ENCODE measurements at regions not wholly inside any gene's neighbourhood (a gene's known extent, or its start where the extent isn't known, plus 50 kb on each side); places are given as distances from the start of the nearest gene placed in this dataset.

- peak; percentile 52 for DNase-seq
- no peaks in the 10 kb centered on the region for H3K36me3 ChIP-seq (ENCODE audit: control insufficient read depth, insufficient read depth, low read length)
These were observed 424.8 kb upstream of the TGFBR2 start for GRCh38 chr3:30181581-30181980.

GRCh38 chr3:30183421-30183820 lies 423.0 kb upstream of the TGFBR2 start:
- Histone ChIP-seq H3K4me1 (ENCODE audit: control insufficient read depth, insufficient read depth, low read length) (no peaks in the 10 kb centered on the region), H3K27ac (ENCODE audit: low read length) (no peak overlapping the region), H3K36me3 (ENCODE audit: control insufficient read depth, insufficient read depth, low read length) (no peaks in the 10 kb centered on the region), H3K9me3 (replicated peaks; ENCODE audit: control insufficient read depth, low read depth, low read length) (no peaks in the 10 kb centered on the region), H3K4me3 (ENCODE audit: low read length) (no peak overlapping the region), H3K27me3 (ENCODE audit: control insufficient read depth, insufficient read depth, low read length) (no peaks in the 10 kb centered on the region)
- DNase-seq = no peak
- WGBS (ENCODE audit: insufficient coverage) = no CpG with 5 or more reads among the region's 2 CpGs

More at GRCh38 chr3:30181581-30181980, 424.8 kb upstream of the TGFBR2 start:
- no peak overlapping the region for H3K4me3 ChIP-seq (ENCODE audit: low read length)
- no peak overlapping the region for H3K27ac ChIP-seq (ENCODE audit: low read length)
- H3K27me3 ChIP-seq (ENCODE audit: control insufficient read depth, insufficient read depth, low read length) = no peaks in the 10 kb centered on the region
- H3K9me3 ChIP-seq (replicated peaks; ENCODE audit: control insufficient read depth, low read depth, low read length) = no peaks in the 10 kb centered on the region
- H3K4me1 ChIP-seq (ENCODE audit: control insufficient read depth, insufficient read depth, low read length) = no peaks in the 10 kb centered on the region

GRCh38 chr3:30184091-30184810 lies 422.1 kb upstream of the TGFBR2 start:
- no CpG with 5 or more reads among the region's 1 CpG for WGBS (ENCODE audit: insufficient coverage)
- H3K4me3 ChIP-seq (ENCODE audit: low read length) = no peak overlapping the region
- no peak overlapping the region for H3K27ac ChIP-seq (ENCODE audit: low read length)
- no peaks in the 10 kb centered on the region for H3K36me3 ChIP-seq (ENCODE audit: control insufficient read depth, insufficient read depth, low read length)
- DNase-seq = no peak
- H3K9me3 ChIP-seq (replicated peaks; ENCODE audit: control insufficient read depth, low read depth, low read length) = no peaks in the 10 kb centered on the region
- no peaks in the 10 kb centered on the region for H3K27me3 ChIP-seq (ENCODE audit: control insufficient read depth, insufficient read depth, low read length)
- peaks cover 3% of the 10 kb centered on the region for H3K4me1 ChIP-seq (ENCODE audit: control insufficient read depth, insufficient read depth, low read length)

- Histone ChIP-seq H3K4me1 (ENCODE audit: control insufficient read depth, insufficient read depth, low read length) (peaks cover 3% of the 10 kb centered on the region), H3K27me3 (ENCODE audit: control insufficient read depth, insufficient read depth, low read length) (no peaks in the 10 kb centered on the region), H3K9me3 (replicated peaks; ENCODE audit: control insufficient read depth, low read depth, low read length) (no peaks in the 10 kb centered on the region), H3K36me3 (ENCODE audit: control insufficient read depth, insufficient read depth, low read length) (no peaks in the 10 kb centered on the region), H3K4me3 (ENCODE audit: low read length) (no peak overlapping the region), H3K27ac (ENCODE audit: low read length) (no peak overlapping the region)
- DNase-seq = no peak
These were observed 420.5 kb upstream of the TGFBR2 start for GRCh38 chr3:30185872-30186271.

- no peaks in the 10 kb centered on the region for H3K36me3 ChIP-seq (ENCODE audit: control insufficient read depth, insufficient read depth, low read length)
- H3K9me3 ChIP-seq (replicated peaks; ENCODE audit: control insufficient read depth, low read depth, low read length) = no peaks in the 10 kb centered on the region
- H3K4me1 ChIP-seq (ENCODE audit: control insufficient read depth, insufficient read depth, low read length) = peaks cover 3% of the 10 kb centered on the region
- H3K27me3 ChIP-seq (ENCODE audit: control insufficient read depth, insufficient read depth, low read length) = no peaks in the 10 kb centered on the region
- WGBS (ENCODE audit: insufficient coverage) = 100% methylated on average over 2 of the region's 3 CpGs
- H3K27ac ChIP-seq (ENCODE audit: low read length) = no peak overlapping the region
- no peak overlapping the region for H3K4me3 ChIP-seq (ENCODE audit: low read length)
- DNase-seq = no peak
These were observed 419.6 kb upstream of the TGFBR2 start for GRCh38 chr3:30186741-30187219.

GRCh38 chr3:30187366-30187765 lies 419.0 kb upstream of the TGFBR2 start:
- H3K27me3 ChIP-seq (ENCODE audit: control insufficient read depth, insufficient read depth, low read length) = no peaks in the 10 kb centered on the region
- no peaks in the 10 kb centered on the region for H3K9me3 ChIP-seq (replicated peaks; ENCODE audit: control insufficient read depth, low read depth, low read length)
- H3K4me3 ChIP-seq (ENCODE audit: low read length) = no peak overlapping the region
- no peak overlapping the region for H3K27ac ChIP-seq (ENCODE audit: low read length)
- peaks cover 3% of the 10 kb centered on the region for H3K4me1 ChIP-seq (ENCODE audit: control insufficient read depth, insufficient read depth, low read length)
- no CpG with 5 or more reads among the region's 2 CpGs for WGBS (ENCODE audit: insufficient coverage)
- no peak for DNase-seq
- no peaks in the 10 kb centered on the region for H3K36me3 ChIP-seq (ENCODE audit: control insufficient read depth, insufficient read depth, low read length)

GRCh38 chr3:30188713-30189112 lies 417.7 kb upstream of the TGFBR2 start:
- no peaks in the 10 kb centered on the region for H3K36me3 ChIP-seq (ENCODE audit: control insufficient read depth, insufficient read depth, low read length)
- H3K4me1 ChIP-seq (ENCODE audit: control insufficient read depth, insufficient read depth, low read length) = peaks cover 3% of the 10 kb centered on the region
- no peaks in the 10 kb centered on the region for H3K9me3 ChIP-seq (replicated peaks; ENCODE audit: control insufficient read depth, low read depth, low read length)
- no peak overlapping the region for H3K27ac ChIP-seq (ENCODE audit: low read length)
- no peaks in the 10 kb centered on the region for H3K27me3 ChIP-seq (ENCODE audit: control insufficient read depth, insufficient read depth, low read length)
- DNase-seq = peak; percentile 52
- H3K4me3 ChIP-seq (ENCODE audit: low read length) = no peak overlapping the region
- 60% methylated on average over 1 of the region's 1 CpG for WGBS (ENCODE audit: insufficient coverage)

GRCh38 chr3:30189900-30190299 lies 416.5 kb upstream of the TGFBR2 start:
- H3K27me3 ChIP-seq (ENCODE audit: control insufficient read depth, insufficient read depth, low read length) = no peaks in the 10 kb centered on the region
- WGBS (ENCODE audit: insufficient coverage) = no CpG with 5 or more reads among the region's 3 CpGs
- no peak overlapping the region for H3K27ac ChIP-seq (ENCODE audit: low read length)
- H3K36me3 ChIP-seq (ENCODE audit: control insufficient read depth, insufficient read depth, low read length) = no peaks in the 10 kb centered on the region
- peaks cover 3% of the 10 kb centered on the region for H3K4me1 ChIP-seq (ENCODE audit: control insufficient read depth, insufficient read depth, low read length)
- no peak overlapping the region for H3K4me3 ChIP-seq (ENCODE audit: low read length)
- no peaks in the 10 kb centered on the region for H3K9me3 ChIP-seq (replicated peaks; ENCODE audit: control insufficient read depth, low read depth, low read length)
- DNase-seq = peak; percentile 88

- no peak overlapping the region for H3K4me3 ChIP-seq (ENCODE audit: low read length)
- H3K36me3 ChIP-seq (ENCODE audit: control insufficient read depth, insufficient read depth, low read length) = no peaks in the 10 kb centered on the region
- 40% methylated on average over 2 of the region's 2 CpGs for WGBS (ENCODE audit: insufficient coverage)
- H3K27ac ChIP-seq (ENCODE audit: low read length) = no peak overlapping the region
- H3K4me1 ChIP-seq (ENCODE audit: control insufficient read depth, insufficient read depth, low read length) = peaks cover 5% of the 10 kb centered on the region
- no peaks in the 10 kb centered on the region for H3K27me3 ChIP-seq (ENCODE audit: control insufficient read depth, insufficient read depth, low read length)
- no peaks in the 10 kb centered on the region for H3K9me3 ChIP-seq (replicated peaks; ENCODE audit: control insufficient read depth, low read depth, low read length)
- DNase-seq = no peak
These were observed 412.8 kb upstream of the TGFBR2 start for GRCh38 chr3:30193625-30194044.

- WGBS (ENCODE audit: insufficient coverage) = no CpG with 5 or more reads among the region's 2 CpGs
- no peak overlapping the region for H3K4me3 ChIP-seq (ENCODE audit: low read length)
- no peaks in the 10 kb centered on the region for H3K36me3 ChIP-seq (ENCODE audit: control insufficient read depth, insufficient read depth, low read length)
- DNase-seq = no peak
- H3K4me1 ChIP-seq (ENCODE audit: control insufficient read depth, insufficient read depth, low read length) = peaks cover 6% of the 10 kb centered on the region
- no peaks in the 10 kb centered on the region for H3K9me3 ChIP-seq (replicated peaks; ENCODE audit: control insufficient read depth, low read depth, low read length)
- H3K27me3 ChIP-seq (ENCODE audit: control insufficient read depth, insufficient read depth, low read length) = no peaks in the 10 kb centered on the region
- no peak overlapping the region for H3K27ac ChIP-seq (ENCODE audit: low read length)
These were observed 411.0 kb upstream of the TGFBR2 start for GRCh38 chr3:30195352-30195751.

GRCh38 chr3:30198162-30198561 lies 408.2 kb upstream of the TGFBR2 start:
- H3K27ac ChIP-seq (ENCODE audit: low read length) = peak overlapping the region; percentile 9
- no peaks in the 10 kb centered on the region for H3K36me3 ChIP-seq (ENCODE audit: control insufficient read depth, insufficient read depth, low read length)
- H3K4me3 ChIP-seq (ENCODE audit: low read length) = no peak overlapping the region
- H3K4me1 ChIP-seq (ENCODE audit: control insufficient read depth, insufficient read depth, low read length) = peaks cover 6% of the 10 kb centered on the region
- H3K27me3 ChIP-seq (ENCODE audit: control insufficient read depth, insufficient read depth, low read length) = no peaks in the 10 kb centered on the region
- H3K9me3 ChIP-seq (replicated peaks; ENCODE audit: control insufficient read depth, low read depth, low read length) = no peaks in the 10 kb centered on the region
- peak; percentile 57 for DNase-seq
